ENCODE measurements at regions not wholly inside any gene's neighbourhood (a gene's known extent, or its start where the extent isn't known, plus 50 kb on each side); places are given as distances from the start of the nearest gene placed in this dataset.

DNA sequence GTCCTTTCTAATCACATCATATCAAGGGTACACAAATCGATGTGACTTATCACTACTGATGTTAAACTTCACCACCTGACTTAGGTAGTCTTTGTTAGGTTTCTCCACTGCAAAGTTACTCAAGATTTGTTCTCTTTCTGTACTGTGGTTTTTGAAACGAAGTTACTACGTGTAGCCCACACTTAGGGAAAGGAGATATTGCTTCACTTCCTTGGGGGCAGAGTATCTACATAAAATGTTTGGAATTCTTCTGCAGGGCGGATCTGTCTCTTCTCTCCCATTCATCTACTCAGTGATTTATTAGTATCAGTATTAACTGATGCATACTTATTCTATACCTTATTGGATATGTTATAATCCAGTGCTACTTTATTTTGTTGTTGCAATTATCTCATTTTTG, 403.6 kb upstream of the MON1B start:
- ATAC-seq: no peak
- intact Hi-C loops (cut with DNase I): no loop called here
- no peak for DNase-seq

DNA sequence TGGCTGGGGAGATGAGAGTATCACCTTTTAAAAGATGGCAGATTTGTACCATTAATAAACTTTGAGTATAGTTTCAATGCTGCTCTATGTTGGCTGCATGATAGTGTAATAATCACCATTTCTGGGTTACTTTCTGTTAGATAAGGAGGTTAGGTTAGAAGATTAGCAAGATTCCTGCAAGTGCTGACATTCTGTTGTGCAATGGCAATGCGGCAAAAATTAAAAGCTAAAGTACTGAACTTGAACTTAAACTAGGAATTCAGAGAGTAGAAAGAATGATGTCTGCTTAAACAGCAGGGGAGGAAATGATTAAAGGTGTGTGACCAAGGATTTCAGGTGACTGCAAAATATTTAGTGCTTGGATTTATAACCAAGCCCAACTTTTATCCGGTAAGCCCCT, 399.8 kb upstream of the MON1B start:
- no peak for ATAC-seq
- intact Hi-C loops (cut with DNase I): no loop called here
- no peak for DNase-seq

DNA sequence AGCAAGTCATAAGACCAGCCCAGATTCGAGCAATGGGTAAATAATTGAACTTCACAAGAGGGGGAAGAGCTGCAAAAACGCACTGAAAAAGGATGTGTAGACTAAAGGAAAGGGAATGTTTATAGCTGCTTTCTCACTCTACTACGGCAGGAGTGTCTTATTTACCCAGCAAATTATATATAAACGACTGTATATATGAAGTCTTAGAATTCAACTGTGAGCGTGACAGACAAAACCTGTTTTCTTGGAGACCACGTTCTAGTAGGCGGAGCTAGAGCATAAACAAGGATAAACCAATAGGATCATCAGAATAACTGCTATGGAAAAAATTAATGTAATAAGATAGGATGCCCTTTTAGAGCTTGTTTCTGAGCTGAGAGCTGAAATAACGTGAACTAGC, 394.6 kb upstream of the MON1B start:
- intact Hi-C loops (cut with DNase I): no loop called here
- ATAC-seq (no peak), DNase-seq (no peak)

DNA sequence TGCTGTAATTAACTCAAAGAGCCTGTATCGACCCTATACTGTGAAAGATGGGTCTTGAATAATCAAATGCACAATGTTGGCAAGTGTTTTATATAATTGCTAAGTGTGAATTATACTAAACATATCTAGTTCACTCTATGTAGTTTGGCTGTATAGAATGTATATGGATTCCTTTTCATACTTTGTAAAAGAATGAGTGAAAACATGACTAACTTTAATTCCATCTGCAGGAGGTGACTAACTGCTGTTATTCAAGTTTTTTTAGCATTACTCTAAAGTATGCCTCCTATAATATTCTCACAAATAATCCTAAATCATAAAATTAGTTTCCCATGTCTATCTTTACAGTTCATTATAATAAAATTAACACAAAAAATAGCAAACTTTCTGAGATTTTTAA, 394.0 kb upstream of the MON1B start:
- no peak for ATAC-seq
- no peak for DNase-seq
- intact Hi-C loops (cut with DNase I): no loop called here

DNA sequence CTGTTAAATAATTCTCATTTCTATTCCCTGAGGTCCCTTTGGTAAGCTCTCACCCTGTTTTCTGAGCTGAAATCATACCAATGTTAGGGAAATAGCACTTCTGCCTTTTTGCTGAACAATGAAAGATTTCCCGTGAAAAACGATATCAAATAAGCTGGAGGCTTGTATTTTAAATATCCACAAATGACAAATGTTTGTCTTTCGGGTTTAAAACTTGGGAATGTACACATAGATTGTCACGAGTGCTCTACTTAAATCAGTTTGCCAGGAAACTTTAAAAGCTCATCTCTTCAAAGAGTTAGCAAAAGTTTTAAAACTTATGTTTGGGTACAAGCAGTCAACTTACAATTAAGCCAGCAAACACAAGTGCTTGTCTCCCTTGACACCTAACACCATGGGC, 393.5 kb upstream of the MON1B start:
- DNase-seq: no peak
- intact Hi-C loops (cut with DNase I): no loop called here
- ATAC-seq: no peak

DNA sequence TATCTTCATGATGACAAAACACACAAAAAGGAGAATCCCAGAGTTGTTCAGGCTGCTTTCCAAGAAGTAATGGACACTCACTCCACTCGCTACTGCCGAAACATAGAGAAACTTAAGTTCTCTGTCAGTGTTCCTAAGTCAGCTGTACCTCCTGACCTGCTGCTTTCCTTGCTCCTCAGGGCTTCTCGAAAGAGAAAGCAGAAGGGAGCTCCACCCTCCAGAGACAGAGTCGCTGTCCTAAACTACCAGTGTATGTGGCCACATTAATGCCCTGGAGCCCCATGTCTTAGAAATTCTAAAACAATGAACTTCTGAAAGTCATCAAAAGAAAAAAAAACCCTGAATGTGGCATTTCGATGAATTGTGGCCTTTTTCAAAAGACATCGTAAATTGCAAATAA, 390.8 kb upstream of the MON1B start:
- intact Hi-C loops (cut with DNase I): no loop called here
- no peak for DNase-seq
- no peak for ATAC-seq

DNA sequence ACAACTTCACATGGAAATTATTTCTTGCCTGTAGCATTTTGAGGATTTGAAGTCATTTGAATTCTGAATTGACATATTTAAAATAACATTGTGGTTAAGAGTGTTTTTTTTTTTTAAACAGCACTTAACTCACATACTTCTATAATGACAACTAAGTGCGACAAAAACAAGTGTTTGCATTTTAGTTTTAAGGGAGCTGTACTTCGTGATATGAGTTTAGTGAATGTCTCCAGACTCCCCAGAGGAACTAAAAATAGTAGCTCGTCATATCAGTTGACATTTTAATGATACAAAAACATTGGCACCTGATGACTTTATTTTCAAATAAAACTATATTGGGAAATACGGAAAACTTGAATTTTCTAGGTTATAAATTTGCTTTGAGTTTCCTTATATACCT, 389.6 kb upstream of the MON1B start:
- ATAC-seq: no peak
- DNase-seq: no peak
- intact Hi-C loops (cut with DNase I): no loop called here

DNA sequence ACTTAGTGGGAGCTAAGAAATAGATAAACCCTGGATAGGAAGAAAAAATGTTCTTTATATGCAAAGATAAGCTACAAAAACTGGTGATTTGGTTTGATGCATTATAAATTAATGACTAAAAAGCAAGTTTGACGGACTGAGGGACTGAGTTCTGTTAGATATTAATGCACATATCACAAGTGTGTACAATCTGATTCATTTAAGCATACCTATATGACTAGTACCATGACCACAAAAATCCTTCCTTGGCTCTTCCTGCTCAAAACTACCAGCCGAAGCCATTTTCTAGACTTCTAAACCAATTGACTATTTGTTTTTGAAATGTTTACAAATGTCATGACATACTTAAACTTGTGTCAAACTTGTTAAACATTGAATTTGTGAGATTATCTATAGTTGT, 374.5 kb upstream of the MON1B start:
- intact Hi-C loops (cut with DNase I): no loop called here
- DNase-seq (no peak), ATAC-seq (no peak)

DNA sequence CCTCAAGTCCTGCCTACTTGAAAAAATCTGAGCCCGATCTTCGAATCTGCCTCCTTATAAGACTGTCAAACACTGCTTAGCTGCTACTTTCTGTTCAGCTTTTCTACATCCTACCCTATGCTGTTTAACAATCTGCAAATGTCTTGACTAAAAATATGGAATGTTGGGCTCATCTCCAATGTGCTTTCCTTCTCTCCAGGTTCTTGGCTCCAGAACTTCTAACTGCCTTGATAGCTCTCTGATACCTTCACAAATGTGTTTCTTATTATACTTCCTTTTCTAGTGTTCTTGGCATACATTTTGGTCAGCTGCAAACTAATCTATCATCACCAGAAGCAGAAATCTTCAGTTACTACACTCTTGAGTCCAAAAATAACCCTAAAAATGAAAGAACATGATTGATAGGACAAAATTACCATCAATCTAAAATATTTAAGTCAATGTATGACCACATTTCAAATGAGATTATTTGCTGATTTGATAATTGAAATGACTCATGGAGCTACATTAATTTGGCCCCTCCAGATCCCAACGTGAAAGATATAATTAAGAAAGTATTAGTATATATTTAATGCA, 372.3 kb upstream of the MON1B start:
- intact Hi-C loops (cut with DNase I): no loop called here
- DNase-seq (no peak), ATAC-seq (no peak)

DNA sequence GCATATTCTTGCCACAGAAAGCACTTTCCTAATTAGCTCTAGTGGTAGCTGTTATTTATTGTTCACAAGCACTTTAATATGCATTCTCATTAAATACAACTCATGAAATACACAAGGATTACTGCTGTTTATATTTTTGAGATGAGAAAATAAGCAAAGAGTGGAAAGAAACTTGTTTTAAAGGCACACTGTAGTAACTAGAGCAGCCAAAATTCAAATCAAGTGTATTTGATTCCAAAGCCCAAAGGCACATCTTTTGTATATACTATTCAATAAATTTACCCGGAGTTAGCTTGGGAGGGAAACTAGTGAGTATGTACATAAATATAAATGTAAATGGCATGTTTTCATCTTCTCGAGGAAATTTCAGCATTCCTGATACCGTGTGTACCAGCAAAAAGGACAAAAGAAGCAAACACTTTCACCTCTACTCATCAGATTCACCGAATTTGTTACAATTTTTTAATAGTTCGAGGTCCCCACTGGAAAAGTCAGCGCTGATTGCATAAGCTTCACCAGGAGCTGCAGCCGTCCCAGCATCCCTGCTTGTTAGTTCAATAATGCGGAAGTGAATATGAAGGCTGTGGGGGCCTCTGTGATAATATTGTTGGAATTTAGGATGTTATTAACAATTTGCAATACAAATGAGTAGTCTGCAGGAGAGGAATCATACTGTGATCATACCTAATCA, 371.6 kb upstream of the MON1B start:
- DNase-seq (no peak), ATAC-seq (no peak)
- intact Hi-C loops (cut with DNase I): no loop called here

DNA sequence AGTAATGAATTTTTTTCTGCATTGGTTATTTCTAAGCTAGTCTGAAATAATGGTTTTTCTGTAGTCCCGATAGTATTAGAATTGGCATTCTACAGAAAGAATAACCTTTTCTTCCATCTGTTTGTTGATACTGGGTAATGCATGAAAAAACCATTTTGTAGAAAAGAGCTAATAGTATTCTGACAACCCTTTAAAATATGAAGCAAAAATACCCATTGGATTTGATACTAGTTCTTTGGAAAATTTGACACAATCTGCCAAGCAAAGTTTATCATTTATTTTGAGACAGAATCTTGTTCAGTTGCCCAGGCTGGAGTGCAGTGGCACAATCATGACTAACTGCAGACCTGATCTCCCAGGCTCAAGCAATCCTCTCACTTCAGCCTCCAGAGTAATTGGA, 366.8 kb upstream of the MON1B start:
- intact Hi-C loops (cut with DNase I): no loop called here
- ATAC-seq: no peak

DNA sequence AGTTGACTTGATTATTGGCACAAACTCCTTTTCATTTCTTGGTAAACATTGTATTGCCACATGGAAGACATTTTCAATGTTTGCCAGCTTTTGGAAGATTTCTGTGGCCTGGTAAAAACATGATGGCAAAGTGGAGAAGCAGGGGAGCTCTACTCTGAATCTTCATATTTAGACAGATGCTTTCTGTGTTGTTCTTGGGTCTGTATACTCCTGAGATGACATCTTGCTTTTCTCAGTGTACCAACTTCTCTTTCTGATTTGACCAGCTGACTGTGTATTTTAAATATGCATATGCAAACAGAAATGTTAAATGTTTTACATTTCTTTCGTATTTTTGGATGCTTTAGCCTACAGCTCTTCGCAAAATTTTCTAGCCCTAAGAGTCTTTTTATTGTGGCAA, 366.2 kb upstream of the MON1B start:
- no peak for DNase-seq

More for the DNA sequence above, 366.8 kb upstream of the MON1B start:
- DNase-seq: no peak

DNA sequence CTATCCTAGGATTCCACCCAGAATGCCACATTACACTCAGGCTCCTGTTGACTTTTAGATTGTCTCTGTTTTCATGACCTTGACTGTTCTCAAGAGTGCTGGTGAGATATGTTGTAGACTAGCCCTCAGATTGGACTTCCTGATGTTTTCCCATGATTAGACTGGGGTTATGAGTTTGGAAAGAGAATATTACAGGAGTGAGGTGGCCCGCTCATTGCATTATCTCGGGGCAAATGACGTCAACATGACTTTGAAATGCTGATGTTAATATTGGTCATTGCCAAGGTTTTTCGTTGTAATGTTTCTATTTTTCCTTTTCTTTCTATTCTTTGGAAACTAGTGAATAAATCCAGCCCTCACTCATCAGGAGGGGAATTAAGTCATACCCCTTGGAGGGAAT, 355.7 kb upstream of the MON1B start:
- ATAC-seq (no peak), DNase-seq (no peak)

More for the DNA sequence above, 366.2 kb upstream of the MON1B start:
- no peak for ATAC-seq
- intact Hi-C loops (cut with DNase I): no loop called here

DNA sequence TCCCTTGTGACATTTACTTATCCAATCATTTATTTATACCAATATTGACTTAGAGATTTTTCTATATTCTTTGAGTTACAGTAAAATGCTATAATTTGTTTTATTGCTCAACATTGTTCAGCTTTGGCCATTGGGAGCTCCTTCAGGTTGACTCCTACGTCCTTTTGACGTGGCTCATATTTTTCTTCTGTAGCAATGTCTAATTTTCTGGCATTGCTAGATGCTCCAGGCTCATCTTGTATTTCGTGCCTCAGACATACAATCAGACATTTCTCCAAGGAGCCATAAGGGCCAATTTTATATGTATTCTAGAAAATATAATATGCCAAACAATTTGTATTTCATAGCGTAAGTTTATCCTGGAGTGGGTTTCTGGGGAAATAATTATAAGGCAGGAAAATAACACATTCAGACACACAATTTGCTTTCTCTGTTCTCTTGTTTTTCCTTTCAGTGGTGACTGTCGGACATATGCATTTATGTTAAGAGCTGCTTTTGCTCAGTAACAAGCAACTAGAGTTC, 355.1 kb upstream of the MON1B start:
- ATAC-seq (no peak), DNase-seq (no peak)
- intact Hi-C loops (cut with DNase I): no loop called here

More for the DNA sequence above, 355.7 kb upstream of the MON1B start:
- intact Hi-C loops (cut with DNase I): no loop called here

DNA sequence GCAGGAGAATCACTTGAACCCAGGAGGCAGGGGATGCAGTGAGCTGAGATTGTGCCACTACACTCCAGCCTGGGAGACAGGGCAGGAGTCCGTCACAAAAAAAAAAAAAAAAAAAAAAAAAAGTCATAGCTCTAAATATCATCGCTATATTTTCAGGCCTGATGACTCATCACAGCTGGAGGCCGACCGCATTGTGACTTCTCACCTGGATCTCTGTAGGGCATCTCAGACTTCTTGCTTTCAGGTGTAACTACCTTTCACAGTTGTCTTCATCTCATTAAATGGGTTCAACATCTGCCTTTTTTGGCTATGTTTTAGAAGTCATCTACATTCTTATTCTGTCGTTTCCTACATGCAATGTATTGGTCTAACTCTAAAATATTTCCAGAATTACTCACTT, 353.1 kb upstream of the MON1B start:
- intact Hi-C loops (cut with DNase I): no loop called here
- DNase-seq: no peak
- ATAC-seq: no peak

DNA sequence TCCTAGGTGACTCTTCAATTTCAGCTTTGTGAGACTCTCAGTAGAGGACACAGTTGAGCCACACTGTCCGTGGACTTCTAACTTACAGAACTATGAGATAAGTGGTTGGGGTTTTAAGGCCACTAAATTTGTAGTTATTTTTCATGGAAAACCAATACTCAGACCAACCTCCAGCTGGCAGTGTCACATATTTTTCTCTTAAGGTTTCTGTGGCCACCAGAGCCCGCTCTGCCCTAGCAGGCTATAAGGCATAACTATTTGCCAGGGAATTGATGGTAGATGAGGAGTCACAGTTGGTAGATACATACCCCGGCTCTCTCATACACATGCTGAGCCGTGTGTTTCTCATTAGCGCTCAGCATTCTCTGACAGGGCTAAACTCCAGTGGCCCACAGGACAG, 336.8 kb upstream of the MON1B start:
- ATAC-seq: no peak
- DNase-seq: no peak
- intact Hi-C loops (cut with DNase I): no loop called here

DNA sequence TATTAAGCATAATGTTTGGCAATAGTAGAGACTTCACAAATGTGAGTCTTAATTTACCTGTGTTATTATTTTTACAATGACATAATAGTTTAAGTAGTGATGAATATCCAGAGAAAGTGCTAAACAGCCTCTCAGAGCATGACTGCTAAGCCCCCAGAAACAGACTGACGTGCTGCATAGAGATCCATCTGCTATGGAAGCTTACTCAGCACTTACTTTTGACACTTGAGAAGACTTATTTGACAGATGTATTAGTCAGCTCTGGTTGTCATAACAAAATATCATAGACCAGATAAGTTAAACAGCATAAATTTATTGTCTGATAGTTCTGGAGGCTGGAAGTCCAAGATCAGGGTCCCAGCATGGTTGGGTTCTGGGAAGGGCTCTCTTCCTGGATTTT, 334.9 kb upstream of the MON1B start:
- no peak for DNase-seq
- ATAC-seq: no peak
- intact Hi-C loops (cut with DNase I): no loop called here

DNA sequence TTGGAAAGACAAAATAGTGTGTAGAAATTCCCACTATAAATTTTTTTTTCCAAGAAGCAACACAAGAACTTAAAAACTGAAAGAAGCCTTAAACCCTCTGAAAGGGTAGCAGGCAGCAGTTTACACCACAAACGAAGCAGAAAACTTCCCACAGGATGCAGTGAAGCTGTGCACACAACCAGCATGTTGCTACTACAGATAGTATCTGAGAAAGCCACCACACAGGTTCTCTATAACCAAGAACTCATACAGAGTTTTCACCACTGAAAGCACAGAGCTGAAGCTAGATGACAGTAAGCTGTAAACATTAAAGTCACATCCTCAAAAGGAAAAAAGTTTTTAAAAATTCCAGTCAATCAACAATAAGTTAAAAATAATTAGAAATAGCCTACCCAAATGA, 333.6 kb upstream of the MON1B start:
- intact Hi-C loops (cut with DNase I): no loop called here
- no peak for DNase-seq
- ATAC-seq: no peak

DNA sequence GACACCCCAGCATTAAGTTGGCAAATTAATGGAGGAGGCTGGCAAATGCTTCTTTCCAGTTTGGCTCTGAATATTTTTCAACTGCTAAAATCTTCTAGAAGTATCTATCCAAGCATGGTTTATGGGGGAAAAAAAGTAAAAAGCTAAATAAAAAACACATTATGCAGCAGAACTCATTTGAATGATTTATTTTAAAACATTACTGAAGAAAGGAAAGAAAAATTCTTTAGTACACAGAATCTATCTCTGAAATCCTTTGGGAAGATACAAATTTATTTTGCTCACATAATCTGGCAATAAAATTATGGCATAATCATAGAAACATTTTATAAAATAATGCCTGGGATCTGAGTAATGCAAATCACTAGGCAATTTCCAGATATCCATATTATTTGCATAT, 328.1 kb upstream of the MON1B start:
- DNase-seq: no peak
- ATAC-seq: no peak
- intact Hi-C loops (cut with DNase I): no loop called here

DNA sequence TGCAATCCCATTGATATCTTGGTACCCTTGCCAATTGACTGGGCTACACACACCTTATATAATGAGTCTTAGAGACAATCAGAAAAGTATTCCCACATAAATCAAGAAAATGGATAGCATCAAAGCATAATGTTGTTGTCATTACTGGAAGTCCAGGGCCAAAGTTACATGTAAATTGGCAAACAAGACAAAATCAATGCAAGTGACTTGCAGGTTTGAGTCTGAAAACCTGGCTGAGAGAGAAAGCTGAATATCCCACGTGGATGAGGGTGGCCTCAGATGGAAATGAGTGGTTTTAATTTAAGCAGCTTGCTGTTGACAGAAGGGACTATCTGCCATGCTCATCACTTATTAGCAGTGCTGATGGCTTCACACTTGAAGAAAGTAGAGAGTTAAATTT, 324.0 kb upstream of the MON1B start:
- ATAC-seq: no peak
- intact Hi-C loops (cut with DNase I): no loop called here

DNA sequence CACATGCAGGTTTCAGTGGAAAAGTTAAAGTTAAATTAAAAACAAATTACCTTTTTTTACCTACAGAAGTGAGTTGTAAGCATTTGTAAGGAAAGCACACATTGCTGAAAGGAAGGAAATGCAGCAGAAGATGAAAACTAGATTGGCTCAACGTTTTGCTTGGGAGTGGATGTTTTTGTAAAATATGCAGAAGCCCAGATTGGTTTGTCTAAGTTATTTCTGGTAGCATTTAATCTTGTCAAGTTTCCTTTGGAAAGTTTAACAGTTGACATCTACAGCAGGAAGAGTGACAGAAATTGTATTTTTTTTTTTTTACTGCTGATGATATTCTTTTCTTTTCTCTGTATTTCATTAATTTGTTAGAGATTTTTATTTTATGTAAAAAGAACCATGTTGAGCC, 315.1 kb upstream of the MON1B start:
- DNase-seq: no peak
- no peak for ATAC-seq
- intact Hi-C loops (cut with DNase I): no loop called here

More for the DNA sequence above, 324.0 kb upstream of the MON1B start:
- DNase-seq: no peak

Data from left cardiac atrium (tissue), 4 donors.